GM18951 (cell line): ENCODE measurements at regions not wholly inside any gene's neighbourhood (a gene's known extent, or its start where the extent isn't known, plus 50 kb on each side); places are given as distances from the start of the nearest gene placed in this dataset.

Experiments used
- POLR2A ChIP-seq: IDR thresholded peaks from 4 replicates; pipeline ENCODE4 v1.6.1; 2011; ENCODE audit warnings: mild to moderate bottlenecking; ENCODE audit not compliant: insufficient read length, insufficient read depth; ENCODE audit errors: extremely low read depth
- in situ Hi-C: fragments of 300-500 bp; cut with MboI; formaldehyde crosslinking; loops from one replicate; pipeline ENCODE4 v1.12.0; 2022; ENCODE audit warnings: low sequenced_read_pairs, mixed read lengths, inconsistent platforms; ENCODE audit not compliant: unreplicated experiment

- in situ Hi-C loops, result no loop called here
- TF ChIP-seq POLR2A, result no peak
Observed at GRCh38 chr4:177687117-177687516, 244.9 kb upstream of the AGA start.

- no peak for TF ChIP-seq POLR2A
- in situ Hi-C loops, result no loop called here
Observed at GRCh38 chr4:177692907-177693306, 250.7 kb upstream of the AGA start.

GRCh38 chr4:177696438-177696966 is 254.3 kb upstream of the AGA start:
- in situ Hi-C loops, result no loop called here
- no peak for TF ChIP-seq POLR2A

- TF ChIP-seq POLR2A, result no peak
- in situ Hi-C loops, result no loop called here
Observed at GRCh38 chr4:177699365-177700213, 257.4 kb upstream of the AGA start.

DNA sequence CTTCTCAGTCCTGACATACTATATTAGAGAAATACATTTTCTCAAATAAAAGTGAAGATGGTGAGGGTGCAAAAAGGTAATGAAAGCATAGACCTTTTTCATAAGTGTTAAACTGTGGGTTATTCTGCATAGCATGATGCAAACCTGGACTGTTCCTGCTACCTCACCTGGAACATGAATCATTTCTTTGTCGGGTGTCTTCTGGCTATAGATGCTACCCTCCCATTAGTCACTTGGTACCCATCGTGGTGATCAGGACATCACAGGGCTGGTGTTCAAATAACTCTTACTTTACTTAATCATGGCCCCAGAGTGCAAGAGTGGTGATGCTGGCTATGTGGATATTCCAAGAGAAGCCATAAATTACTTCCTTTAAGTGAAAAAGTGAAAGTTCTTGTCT is 264.7 kb upstream of the AGA start:
- TF ChIP-seq POLR2A, result no peak
- in situ Hi-C loops, result no loop called here

DNA sequence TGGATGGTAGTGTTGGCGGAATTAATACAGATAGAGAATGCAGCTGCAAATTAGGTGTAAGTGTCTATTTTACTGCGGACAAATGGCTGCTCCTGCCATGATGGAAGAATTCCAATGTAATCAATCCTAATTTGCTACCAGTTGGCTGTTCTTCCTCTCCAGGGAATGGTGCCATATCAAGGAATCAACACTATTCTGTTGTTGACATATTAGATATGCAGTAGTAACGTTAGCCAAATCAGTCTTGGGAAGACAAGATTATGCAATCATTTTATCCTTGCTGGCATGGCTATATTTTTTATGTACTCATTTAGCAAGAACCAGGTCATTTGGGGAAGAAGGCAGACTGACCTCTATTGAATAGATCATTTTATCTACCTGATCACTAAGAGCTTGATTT is 271.2 kb upstream of the AGA start:
- no peak for TF ChIP-seq POLR2A
- in situ Hi-C loops, result no loop called here

DNA sequence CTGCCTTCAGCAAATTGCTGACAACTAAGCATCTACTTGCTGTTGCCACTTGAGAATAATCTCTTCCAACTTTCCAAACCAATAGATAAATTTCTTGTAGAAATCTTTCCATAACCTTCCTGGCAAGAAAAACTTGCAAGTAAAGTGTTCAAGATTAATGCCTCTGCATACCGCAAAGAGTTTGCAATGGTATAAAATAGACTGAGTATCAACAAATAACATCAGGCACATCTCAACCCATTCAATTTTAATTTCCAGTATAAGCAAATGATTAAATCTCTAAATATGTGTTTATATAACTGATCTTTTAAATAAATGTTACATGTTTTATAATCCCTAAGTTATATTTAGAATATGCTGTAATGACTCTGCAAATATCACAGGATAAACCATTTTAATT is 275.2 kb upstream of the AGA start:
- in situ Hi-C loops, result no loop called here
- no peak for TF ChIP-seq POLR2A

DNA sequence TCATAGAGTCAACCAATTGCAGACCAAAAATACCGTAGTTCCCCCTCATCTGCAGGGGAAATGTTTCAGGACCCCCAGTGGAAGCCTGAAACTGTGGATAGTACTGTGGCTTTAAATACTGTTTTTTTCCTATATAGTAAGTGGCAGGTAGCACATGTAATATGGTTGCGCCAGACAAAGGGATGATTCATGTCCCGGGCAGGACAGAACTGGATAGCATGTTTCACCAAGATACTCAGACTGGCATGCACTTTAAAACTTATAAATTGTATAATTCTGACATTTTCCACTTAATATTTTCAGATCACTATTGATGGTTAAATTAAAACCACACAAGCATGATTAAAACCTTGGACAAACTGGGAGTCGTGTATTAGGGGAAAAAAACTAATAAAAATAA is 276.3 kb upstream of the AGA start:
- no peak for TF ChIP-seq POLR2A
- in situ Hi-C loops, result no loop called here

- in situ Hi-C loops, result no loop called here
- no peak for TF ChIP-seq POLR2A
Observed at GRCh38 chr4:177726111-177726510, 283.9 kb upstream of the AGA start.

GRCh38 chr4:177728361-177729152 is 286.3 kb upstream of the AGA start:
- in situ Hi-C loops, result no loop called here
- TF ChIP-seq POLR2A, result no peak

- TF ChIP-seq POLR2A, result no peak
- in situ Hi-C loops, result no loop called here
Observed at GRCh38 chr4:177729681-177730080, 287.4 kb upstream of the AGA start.

GRCh38 chr4:177737387-177737940 is 295.2 kb upstream of the AGA start:
- TF ChIP-seq POLR2A, result no peak
- in situ Hi-C loops, result no loop called here

- in situ Hi-C loops, result no loop called here
- TF ChIP-seq POLR2A, result no peak
Observed at GRCh38 chr4:177740563-177740962, 298.3 kb upstream of the AGA start.
